Hypothalamus (tissue), 51 donors: ENCODE measurements at regions not wholly inside any gene's neighbourhood (a gene's known extent, or its start where the extent isn't known, plus 50 kb on each side); places are given as distances from the start of the nearest gene placed in this dataset.

Experiments used
- DNase-seq, 51 donors: peaks; one replicate each; lab custom pipeline; 2025; lab: John Stamatoyannopoulos, UW

GRCh38 chr2:177029075-177029474, 183.5 kb upstream of the HNRNPA3 start:
- DNase-seq = no peak

GRCh38 chr2:177029501-177029900, 183.1 kb upstream of the HNRNPA3 start:
- DNase-seq = no peak

- no peak for DNase-seq
Observed at GRCh38 chr2:177029901-177030300, 182.7 kb upstream of the HNRNPA3 start.

- peak in 37 of 51 donors; percentile 2 to 73 (median 26) for DNase-seq
Observed at GRCh38 chr2:177030451-177031105, 182.0 kb upstream of the HNRNPA3 start.

- peak in 1 of 51 donors; percentile 5 for DNase-seq
Observed at GRCh38 chr2:177031438-177032180, 181.0 kb upstream of the HNRNPA3 start.

- no peak for DNase-seq
Observed at GRCh38 chr2:177036747-177037146, 175.8 kb upstream of the HNRNPA3 start.

GRCh38 chr2:177037569-177037968, 175.0 kb upstream of the HNRNPA3 start:
- DNase-seq = no peak

GRCh38 chr2:177038787-177039484, 173.7 kb upstream of the HNRNPA3 start:
- no peak for DNase-seq

GRCh38 chr2:177042311-177042710, 170.3 kb upstream of the HNRNPA3 start:
- DNase-seq = no peak

GRCh38 chr2:177044671-177045070, 167.9 kb upstream of the HNRNPA3 start:
- no peak for DNase-seq

GRCh38 chr2:177048981-177049380, 163.6 kb upstream of the HNRNPA3 start:
- DNase-seq = no peak

- DNase-seq = no peak
Observed at GRCh38 chr2:177051278-177051677, 161.3 kb upstream of the HNRNPA3 start.

GRCh38 chr2:177052471-177052870, 160.1 kb upstream of the HNRNPA3 start:
- DNase-seq = no peak

- DNase-seq = no peak
Observed at GRCh38 chr2:177053038-177053437, 159.6 kb upstream of the HNRNPA3 start.

- DNase-seq = no peak
Observed at GRCh38 chr2:177053716-177054115, 158.9 kb upstream of the HNRNPA3 start.

GRCh38 chr2:177056481-177056929, 156.1 kb upstream of the HNRNPA3 start:
- DNase-seq = no peak

GRCh38 chr2:177058747-177059146, 153.8 kb upstream of the HNRNPA3 start:
- DNase-seq = no peak

- no peak for DNase-seq
Observed at GRCh38 chr2:177059293-177059692, 153.3 kb upstream of the HNRNPA3 start.

GRCh38 chr2:177063331-177063730, 149.3 kb upstream of the HNRNPA3 start:
- DNase-seq = no peak

- no peak for DNase-seq
Observed at GRCh38 chr2:177064422-177064821, 148.2 kb upstream of the HNRNPA3 start.

- no peak for DNase-seq
Observed at GRCh38 chr2:177068967-177069366, 143.6 kb upstream of the HNRNPA3 start.

- peak in 1 of 51 donors; percentile 10 for DNase-seq
Observed at GRCh38 chr2:177072090-177072489, 140.5 kb upstream of the HNRNPA3 start.
